Endothelial cell of umbilical vein (primary cell): ENCODE measurements at regions not wholly inside any gene's neighbourhood (a gene's known extent, or its start where the extent isn't known, plus 50 kb on each side); places are given as distances from the start of the nearest gene placed in this dataset.

Experiments used
- BruUV-seq: library from RNA; stranded (reverse); fragments of 400-500 nt; replicated peaks from 2 replicates; lab custom pipeline; 2021; lab: Mats Ljungman, UMichigan
- CTCF ChIA-PET: fragments of 300-600, 350-600 bp; sonication (Branson Sonifier 250); formaldehyde crosslinking; loops from one replicate; lab custom pipeline; 2021; ENCODE audit warnings: antibody characterized with exemption, inconsistent platforms; lab: Charles Lee
- POLR2A ChIA-PET: fragments of 300-600, 350-600 bp; sonication (Branson Sonifier 250); formaldehyde crosslinking; loops from one replicate; lab custom pipeline; 2021; ENCODE audit warnings: antibody characterized with exemption, inconsistent platforms; lab: Charles Lee
- DNase-seq: peaks from one replicate; pipeline ENCODE4 v3.0.0-alpha.2; 2011; ENCODE audit warnings: low read depth, low spot score
- FAIRE-seq: peaks from 2 replicates; lab custom pipeline; 2011; peaks lifted over from hg19 to GRCh38; lab: Jason Lieb, UNC
- H2AFZ ChIP-seq: 2 replicates; pipeline ENCODE4 v1.6.0; 2012; ENCODE audit warnings: low read depth, low read length, control low read depth, inconsistent platforms
- H3K27ac ChIP-seq: 2 replicates; pipeline ENCODE4 v1.5.1; 2011; ENCODE audit warnings: low read depth, mild to moderate bottlenecking, control low read depth, low read length, moderate library complexity; ENCODE audit not compliant: insufficient read depth
- H3K27me3 ChIP-seq, 2 experiments: 2 replicates each; pipeline versions ENCODE4 v1.6.0 to v1.6.1; 2011; ENCODE audit warnings: low read length in 2 of 2, mixed read lengths in 1 of 2; ENCODE audit not compliant: control insufficient read depth in 2 of 2, insufficient read depth in 2 of 2
- H3K36me3 ChIP-seq, 2 experiments: 2 replicates in 1 of 2; 3 replicates in 1 of 2; pipeline ENCODE4 v1.5.1; 2011; ENCODE audit warnings: low read length in 2 of 2, mild to moderate bottlenecking in 1 of 2, moderate library complexity in 1 of 2; ENCODE audit not compliant: control insufficient read depth in 2 of 2, insufficient read depth in 2 of 2; ENCODE audit errors: extremely low read depth in 1 of 2
- H3K4me1 ChIP-seq: 3 replicates; pipeline ENCODE4 v1.5.1; 2011; ENCODE audit warnings: mild to moderate bottlenecking, low read length; ENCODE audit not compliant: control insufficient read depth, insufficient read depth; ENCODE audit errors: extremely low read depth
- H3K4me2 ChIP-seq: 2 replicates; pipeline ENCODE4 v1.6.1; 2011; ENCODE audit warnings: low read length, control low read depth, mixed read lengths; ENCODE audit not compliant: insufficient read depth
- H3K4me3 ChIP-seq, 3 experiments: fragments of 200-600 bp in 1 of 3; sonication (generic), shearing (Covaris generic) in 1 of 3; replicated peaks in 1 of 3; 2 replicates each; pipeline ENCODE4 v1.5.1; 2011 to 2016; ENCODE audit warnings: control low read depth in 3 of 3, low read length in 3 of 3, mild to moderate bottlenecking in 2 of 3, inconsistent platforms in 1 of 3, low read depth in 1 of 3, moderate library complexity in 1 of 3; ENCODE audit not compliant: insufficient read depth in 1 of 3
- H3K79me2 ChIP-seq: 2 replicates; pipeline ENCODE4 v1.6.0; 2012; ENCODE audit warnings: low read length, inconsistent platforms; ENCODE audit not compliant: control insufficient read depth, insufficient read depth
- H3K9ac ChIP-seq: replicated peaks from 2 replicates; pipeline ENCODE3; 2011; ENCODE audit warnings: low read length, control low read depth; ENCODE audit not compliant: insufficient read depth; ENCODE audit errors: extremely low read depth
- H3K9me1 ChIP-seq: replicated peaks from 3 replicates; pipeline ENCODE4 v1.6.0; 2011; ENCODE audit warnings: mild to moderate bottlenecking, low read length; ENCODE audit not compliant: control insufficient read depth, insufficient read depth; ENCODE audit errors: extremely low read depth
- H3K9me3 ChIP-seq: replicated peaks from 2 replicates; pipeline ENCODE4 v1.5.1; 2012; ENCODE audit warnings: low read length, inconsistent platforms; ENCODE audit not compliant: control insufficient read depth, insufficient read depth
- H4K20me1 ChIP-seq: replicated peaks from 2 replicates; pipeline ENCODE3; 2011; ENCODE audit warnings: mild to moderate bottlenecking, low read length; ENCODE audit not compliant: control insufficient read depth, insufficient read depth; ENCODE audit errors: extremely low read depth
- CTCF ChIP-seq, 2 donors: IDR thresholded peaks; 1 replicate in 1 of 2; 2 replicates in 1 of 2; pipeline ENCODE4 v1.5.1; 2011; ENCODE audit warnings: low read length in 2 of 2, mild to moderate bottlenecking in 2 of 2, moderate library complexity in 2 of 2, control low read depth in 1 of 2, inconsistent platforms in 1 of 2, low read depth in 1 of 2; ENCODE audit not compliant: insufficient read depth in 1 of 2; ENCODE audit errors: extremely low read depth in 1 of 2
- FOS ChIP-seq: IDR thresholded peaks from 2 replicates; pipeline ENCODE4 v1.6.1; 2011; ENCODE audit warnings: mild to moderate bottlenecking, low read length, moderate library complexity, borderline replicate concordance; ENCODE audit not compliant: insufficient read depth
- GATA2 ChIP-seq: IDR thresholded peaks from 2 replicates; pipeline ENCODE4 v1.7.0; 2011; ENCODE audit warnings: low read depth, mild to moderate bottlenecking, moderate library complexity, mixed read lengths, low read length; ENCODE audit not compliant: insufficient read length, insufficient read depth
- JUN ChIP-seq: IDR thresholded peaks from 2 replicates; pipeline ENCODE4 v1.6.1; 2011; ENCODE audit warnings: borderline replicate concordance, low read depth; ENCODE audit not compliant: insufficient read length, insufficient read depth
- POLR2AphosphoS5 ChIP-seq: IDR thresholded peaks from 2 replicates; pipeline ENCODE4 v1.6.1; 2012; ENCODE audit warnings: low read depth, mild to moderate bottlenecking, control low read depth, low read length, moderate library complexity; ENCODE audit not compliant: insufficient read depth
- dilution Hi-C: fragments of 300-500 bp; cut with MboI; formaldehyde crosslinking; loops from one replicate; pipeline ENCODE4 v1.15.0; 2019; ENCODE audit warnings: low sequenced_read_pairs; ENCODE audit not compliant: extremely low pct_ligation_motif_present
- intact Hi-C: fragments of 100-400 bp; cut with micrococcal nuclease; formaldehyde crosslinking; loops from one replicate; pipeline ENCODE4 v1.10.0; 2022

GRCh38 chrX:122464341-122464740, 719.7 kb upstream of the GRIA3 start:
- intact Hi-C loops: no loop called here
- BruUV-seq: no TSS peak
- CTCF ChIA-PET: no interaction called here

DNA sequence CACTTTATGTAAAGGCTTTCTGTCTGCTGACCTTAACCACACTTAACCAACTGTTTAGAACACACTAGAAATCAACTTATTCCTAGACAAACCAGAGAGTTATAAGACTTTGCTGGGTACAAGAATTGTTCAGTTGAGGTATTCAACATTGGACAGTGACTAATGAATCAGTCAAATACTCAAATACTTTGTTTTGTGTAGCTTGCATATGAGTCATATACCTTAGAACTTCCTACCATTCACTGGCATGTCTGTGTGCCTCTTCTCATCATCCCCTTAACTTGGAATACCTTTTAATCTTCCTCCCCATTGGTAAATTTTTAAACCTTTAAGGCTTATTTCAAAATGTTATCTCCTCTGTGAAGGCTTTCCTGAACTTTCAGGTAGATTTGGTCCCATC, 708.8 kb upstream of the GRIA3 start:
- ChIA-PET POLR2A (no interaction called here), CTCF (no interaction called here)
- dilution Hi-C loops (no loop called here), intact Hi-C loops (no loop called here)
- FAIRE-seq: no peak
- TF ChIP-seq JUN: no peak
- no peak for TF ChIP-seq POLR2AphosphoS5
- no peak for TF ChIP-seq GATA2
- no peak for TF ChIP-seq CTCF (IDR thresholded peaks at IDR 0.05; ENCODE audit: extremely low read depth in 1 of 2, insufficient read depth in 1 of 2, low read depth in 1 of 2, low read length in 2 of 2)
- DNase-seq: no peak
- no TSS peak for BruUV-seq
- Histone ChIP-seq H3K9me1 (no peaks in the 10 kb centered on the region), H3K4me2 (no peak overlapping the region), H3K9ac (no peak overlapping the region), H4K20me1 (no peaks in the 10 kb centered on the region), H3K4me3 (no peak overlapping the region), H3K4me1 (no peaks in the 10 kb centered on the region), H2AFZ (no peak overlapping the region), H3K36me3 (no peaks in the 10 kb centered on the region), H3K79me2 (no peaks in the 10 kb centered on the region), H3K27me3 (no peaks in the 10 kb centered on the region), H3K9me3 (no peaks in the 10 kb centered on the region), H3K27ac (no peak overlapping the region)

More at GRCh38 chrX:122464341-122464740, 719.7 kb upstream of the GRIA3 start:
- Histone ChIP-seq H4K20me1 (no peaks in the 10 kb centered on the region), H3K9me1 (no peaks in the 10 kb centered on the region), H3K36me3 (no peaks in the 10 kb centered on the region), H3K79me2 (no peaks in the 10 kb centered on the region), H3K27ac (no peak overlapping the region), H3K4me2 (no peak overlapping the region), H3K9me3 (no peaks in the 10 kb centered on the region), H3K9ac (no peak overlapping the region), H2AFZ (no peak overlapping the region), H3K27me3 (no peaks in the 10 kb centered on the region), H3K4me3 (no peak overlapping the region), H3K4me1 (no peaks in the 10 kb centered on the region)
- dilution Hi-C loops: no loop called here
- no peak for DNase-seq
- FAIRE-seq: no peak
- TF ChIP-seq FOS: no peak
- TF ChIP-seq POLR2AphosphoS5: no peak
- POLR2A ChIA-PET: no interaction called here
